HCT116 (cell line): ENCODE measurements at regions not wholly inside any gene's neighbourhood (a gene's known extent, or its start where the extent isn't known, plus 50 kb on each side); places are given as distances from the start of the nearest gene placed in this dataset.

Source experiments
- ATAC-seq: fragments of 200-7000 bp; cut with Tn5 transposase; 2 replicates; pipeline ENCODE4 v1.9.1; 2020; ENCODE audit warnings: mild to moderate bottlenecking, moderate library complexity
- BruUV-seq: library from RNA; stranded (reverse); fragments of 400-500 nt; replicated peaks from 2 replicates; lab custom pipeline; 2021; lab: Mats Ljungman, UMichigan
- CTCF ChIA-PET: fragments of 300-600 bp; sonication (Branson Sonifier 250); formaldehyde crosslinking; loops from one replicate; lab custom pipeline; 2021; ENCODE audit warnings: antibody characterized with exemption; lab: Charles Lee
- POLR2A ChIA-PET: fragments of 300-600, 350-600 bp; sonication (Branson Sonifier 250); formaldehyde crosslinking; loops from one replicate; lab custom pipeline; 2021; ENCODE audit warnings: antibody characterized with exemption; lab: Charles Lee
- RAD21 ChIA-PET, 2 experiments: fragments of 300-600 bp; sonication (Branson Sonifier 250); formaldehyde crosslinking; loops; one replicate each; lab custom pipeline; 2023; ENCODE audit warnings: low total read pairs in 2 of 2; ENCODE audit not compliant: uncharacterized antibody in 2 of 2, unreplicated experiment in 2 of 2, low non-redundant PET in 1 of 2; lab: Charles Lee
- DNase-seq: peaks from one replicate; pipeline ENCODE4 v3.0.0-alpha.2; 2010; ENCODE audit warnings: low read depth, low spot score
- H2AFZ ChIP-seq: fragments of 200-600 bp; shearing (Covaris generic), sonication (generic); 2 replicates; pipeline ENCODE4 v1.6.1; 2017; ENCODE audit warnings: low read depth, mixed run types, mixed read lengths, antibody characterized with exemption, low read length; ENCODE audit not compliant: poor library complexity, severe bottlenecking
- H3K27ac ChIP-seq: 2 replicates; pipeline ENCODE4 v1.5.1; 2012; ENCODE audit warnings: low read depth, low read length
- H3K27me3 ChIP-seq: fragments of 200-600 bp; sonication (generic); 2 replicates; pipeline ENCODE4 v1.6.1; 2016; ENCODE audit warnings: mixed run types, low read length, mixed read lengths; ENCODE audit not compliant: insufficient read depth
- H3K36me3 ChIP-seq, 2 experiments: fragments of 200-500 bp in 1 of 2; fragments of 200-600 bp in 1 of 2; sonication (Bioruptor generic) in 1 of 2; sonication (generic) in 1 of 2; 2 replicates each; pipeline versions ENCODE4 v1.5.1 to v1.6.1; 2014 to 2016; ENCODE audit warnings: low read length in 2 of 2, inconsistent platforms in 1 of 2, mixed read lengths in 1 of 2, mixed run types in 1 of 2; ENCODE audit not compliant: insufficient read depth in 2 of 2, control insufficient read depth in 1 of 2
- H3K4me1 ChIP-seq, 2 experiments: fragments of 200-600 bp in 1 of 2; sonication (generic) in 1 of 2; 2 replicates each; pipeline versions ENCODE4 v1.5.1 to v1.6.1; 2012 to 2017; ENCODE audit warnings: low read length in 2 of 2, inconsistent platforms in 1 of 2, mild to moderate bottlenecking in 1 of 2, mixed read lengths in 1 of 2, mixed run types in 1 of 2, moderate library complexity in 1 of 2; ENCODE audit not compliant: insufficient read depth in 2 of 2, control insufficient read depth in 1 of 2
- H3K4me2 ChIP-seq: fragments of 200-600 bp; sonication (generic); 2 replicates; pipeline ENCODE4 v1.6.1; 2017; ENCODE audit warnings: mixed run types, low read length, mixed read lengths
- H3K4me3 ChIP-seq, 2 experiments: fragments of 200-600 bp in 1 of 2; sonication (generic) in 1 of 2; replicated peaks in 1 of 2; 2 replicates each; pipeline ENCODE4 v1.5.1; 2011 to 2016; ENCODE audit warnings: low read length in 2 of 2, control low read depth in 1 of 2, low read depth in 1 of 2, mild to moderate bottlenecking in 1 of 2, mixed read lengths in 1 of 2, mixed run types in 1 of 2
- H3K79me2 ChIP-seq: fragments of 200-600 bp; sonication (generic); 2 replicates; pipeline ENCODE4 v1.6.1; 2017; ENCODE audit warnings: mild to moderate bottlenecking, mixed run types, low read length, moderate library complexity, mixed read lengths; ENCODE audit not compliant: insufficient read depth
- H3K9ac ChIP-seq: fragments of 200-600 bp; sonication (generic); 2 replicates; pipeline ENCODE4 v1.6.1; 2016; ENCODE audit warnings: low read length, mixed read lengths
- H3K9me2 ChIP-seq: fragments of 200-600 bp; sonication (generic), shearing (Covaris generic); 2 replicates; pipeline ENCODE4 v1.6.1; 2017; ENCODE audit warnings: mixed run types, mild to moderate bottlenecking, moderate library complexity; ENCODE audit not compliant: insufficient read depth
- H3K9me3 ChIP-seq, 2 experiments: fragments of 200-500 bp in 1 of 2; fragments of 200-600 bp in 1 of 2; sonication (Bioruptor generic) in 1 of 2; sonication (generic) in 1 of 2; 2 replicates each; pipeline ENCODE4 v1.6.1; 2014 to 2017; ENCODE audit warnings: low read length in 2 of 2, mixed read lengths in 2 of 2, inconsistent platforms in 1 of 2, low read depth in 1 of 2, mild to moderate bottlenecking in 1 of 2, mixed run types in 1 of 2, moderate library complexity in 1 of 2; ENCODE audit not compliant: control insufficient read depth in 1 of 2, insufficient read depth in 1 of 2
- H4K20me1 ChIP-seq: fragments of 200-600 bp; sonication (generic), shearing (Covaris generic); 2 replicates; pipeline ENCODE4 v1.6.1; 2017; ENCODE audit warnings: mixed run types, mild to moderate bottlenecking, moderate library complexity; ENCODE audit not compliant: insufficient read depth
- ATF3 ChIP-seq: IDR thresholded peaks from 2 replicates; pipeline ENCODE4 v1.6.1; 2012
- CBX3 ChIP-seq: IDR thresholded peaks from 2 replicates; pipeline ENCODE4 v1.6.1; 2012; ENCODE audit warnings: low read depth
- CEBPB ChIP-seq: IDR thresholded peaks from 2 replicates; pipeline ENCODE4 v1.6.1; 2012; ENCODE audit warnings: low read depth
- CTCF ChIP-seq, 3 experiments: fragments of 200-600 bp in 1 of 3; sonication (generic) in 1 of 3; IDR thresholded peaks in 2 of 3; conservative IDR thresholded peaks in 1 of 3; 2 replicates each; pipeline ENCODE4 v1.5.1; 2012 to 2017; ENCODE audit warnings: low read depth in 2 of 3, low read length in 2 of 3, antibody characterized with exemption in 1 of 3, borderline replicate concordance in 1 of 3, control low read depth in 1 of 3, mild to moderate bottlenecking in 1 of 3, mixed read lengths in 1 of 3, mixed run types in 1 of 3, moderate library complexity in 1 of 3; ENCODE audit not compliant: insufficient read depth in 1 of 3
- EGR1 ChIP-seq: IDR thresholded peaks from 2 replicates; pipeline ENCODE4 v1.6.1; 2012; ENCODE audit warnings: low read depth
- EZH2 ChIP-seq: fragments of 200-600 bp; sonication (generic); IDR thresholded peaks from 2 replicates; pipeline ENCODE4 v1.6.1; 2017; ENCODE audit warnings: antibody characterized with exemption, mixed run types
- FOSL1 ChIP-seq: IDR thresholded peaks from 2 replicates; pipeline ENCODE4 v1.6.1; 2012; ENCODE audit warnings: low read depth
- JUND ChIP-seq: IDR thresholded peaks from 2 replicates; pipeline ENCODE4 v1.6.1; 2012
- POLR2A ChIP-seq: IDR thresholded peaks from 2 replicates; pipeline ENCODE4 v1.7.0; 2011; ENCODE audit warnings: borderline replicate concordance; ENCODE audit not compliant: insufficient read depth, insufficient read length; ENCODE audit errors: extremely low read depth
- POLR2AphosphoS5 ChIP-seq: IDR thresholded peaks from 2 replicates; pipeline ENCODE4 v1.6.1; 2011; ENCODE audit warnings: mild to moderate bottlenecking, low read depth, low read length, moderate library complexity
- RAD21 ChIP-seq: IDR thresholded peaks from 2 replicates; pipeline ENCODE4 v1.6.1; 2012; ENCODE audit warnings: low read depth, mild to moderate bottlenecking
- SP1 ChIP-seq: IDR thresholded peaks from 2 replicates; pipeline ENCODE4 v1.6.1; 2012; ENCODE audit warnings: low read depth
- TCF7L2 ChIP-seq: IDR thresholded peaks from 2 replicates; pipeline ENCODE4 v1.7.0; 2011; ENCODE audit warnings: borderline replicate concordance, inconsistent platforms; ENCODE audit not compliant: insufficient read depth, insufficient read length; ENCODE audit errors: extremely low read depth
- YY1 ChIP-seq: IDR thresholded peaks from 2 replicates; pipeline ENCODE4 v1.6.1; 2011; ENCODE audit warnings: low read length, low read depth, moderate library complexity, mild to moderate bottlenecking; ENCODE audit not compliant: insufficient replicate concordance; ENCODE audit errors: extremely low read depth
- ZBTB33 ChIP-seq: IDR thresholded peaks from 2 replicates; pipeline ENCODE4 v1.6.1; 2011; ENCODE audit warnings: mild to moderate bottlenecking, low read length, moderate library complexity; ENCODE audit not compliant: insufficient replicate concordance; ENCODE audit errors: extremely low read depth
- ZFX ChIP-seq: fragments of 450-650 bp; IDR thresholded peaks from 2 replicates; pipeline ENCODE4 v1.6.1; 2017
- intact Hi-C: fragments of 100-400 bp; cut with micrococcal nuclease; formaldehyde crosslinking; loops from 2 replicates; pipeline ENCODE4 v1.10.0; 2022
- TF ChIP-seq, protein P1 (sequence below): IDR thresholded peaks from 2 replicates; pipeline ENCODE4 v1.6.1; 2012

DNA sequence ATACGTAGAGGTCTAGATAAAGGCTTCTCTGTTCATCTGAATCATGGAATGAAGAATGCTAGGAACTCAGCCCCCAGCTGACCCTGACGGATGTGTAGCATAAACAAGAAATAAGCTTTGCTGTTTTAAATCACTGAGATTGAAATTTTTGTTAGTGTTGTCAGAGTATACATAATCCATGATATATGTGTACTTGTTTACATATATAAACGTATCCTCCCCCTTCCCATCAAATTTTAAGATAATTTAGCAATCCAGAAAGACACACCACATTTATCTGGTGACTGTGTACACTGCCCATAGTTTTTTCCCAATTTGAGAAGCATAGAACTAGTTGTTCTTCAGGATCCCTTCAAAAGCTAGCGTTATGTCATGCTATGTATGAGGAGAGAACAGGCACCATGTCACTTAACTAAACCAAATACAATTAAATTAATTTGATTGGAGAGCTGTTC, 80.8 kb upstream of the OSMR start:
- Histone ChIP-seq H3K4me1 (no peaks in the 10 kb centered on the region), H3K79me2 (no peaks in the 10 kb centered on the region), H3K27me3 (no peaks in the 10 kb centered on the region), H3K36me3 (no peaks in the 10 kb centered on the region), H3K4me3 (no peak overlapping the region), H3K9ac (no peak overlapping the region), H3K27ac (no peak overlapping the region), H4K20me1 (no peaks in the 10 kb centered on the region), H3K9me3 (peaks cover 7 to 11% of the 10 kb centered on the region in 2 experiments; a peak in 3 of 4 replicates), H3K9me2 (no peaks in the 10 kb centered on the region), H3K4me2 (no peak overlapping the region), H2AFZ (no peak overlapping the region)
- no peak for DNase-seq
- ChIA-PET POLR2A (no interaction called here), RAD21 (no interaction called here), CTCF (no interaction called here)
- no peak for ATAC-seq
- TF ChIP-seq EZH2 (no peak), POLR2A (no peak), CEBPB (no peak), ZFX (no peak), EGR1 (no peak), ATF3 (no peak), CBX3 (no peak), POLR2AphosphoS5 (no peak), TCF7L2 (no peak), ZBTB33 (no peak), RAD21 (no peak), JUND (no peak), CTCF (IDR thresholded peaks at IDR 0.05 in 2 of 3, conservative IDR thresholded peaks at IDR 0.05 in 1 of 3; ENCODE audit: borderline replicate concordance in 1 of 3, insufficient read depth in 1 of 3, low read depth in 2 of 3, low read length in 2 of 3) (no peak), FOSL1 (no peak), YY1 (no peak), SP1 (no peak)
- TF ChIP-seq, protein P1, sequence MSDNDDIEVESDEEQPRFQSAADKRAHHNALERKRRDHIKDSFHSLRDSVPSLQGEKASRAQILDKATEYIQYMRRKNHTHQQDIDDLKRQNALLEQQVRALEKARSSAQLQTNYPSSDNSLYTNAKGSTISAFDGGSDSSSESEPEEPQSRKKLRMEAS, result no peak
- no TSS peak for BruUV-seq
- intact Hi-C loops, result no loop called here
